ENCODE measurements at regions not wholly inside any gene's neighbourhood (a gene's known extent, or its start where the extent isn't known, plus 50 kb on each side); places are given as distances from the start of the nearest gene placed in this dataset.

DNA sequence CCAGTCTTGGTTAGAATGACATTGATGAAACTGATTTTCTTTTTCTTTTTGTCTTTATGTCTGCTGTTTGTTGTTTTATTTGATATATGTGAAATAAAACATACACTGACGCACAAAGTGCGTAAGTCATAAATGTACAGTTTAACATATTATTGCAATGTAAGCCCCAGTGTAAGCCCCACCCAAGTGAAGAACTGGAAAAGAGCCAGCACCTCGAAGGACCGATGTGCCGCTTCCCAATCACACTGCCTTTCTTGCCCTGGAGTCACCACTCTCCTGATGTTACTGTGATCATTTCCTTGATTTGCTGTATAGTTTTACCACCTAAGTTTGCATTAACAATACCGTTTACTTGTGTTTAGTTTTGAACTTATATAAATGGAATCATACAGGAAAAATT lies 128.4 kb upstream of the LPP start:
- H3K4me3 Mint-ChIP-seq (ENCODE audit: unreplicated experiment) = no peak overlapping the region
- H3K27me3 Mint-ChIP-seq (ENCODE audit: unreplicated experiment) = no peaks in the 10 kb centered on the region
- H3K9me3 Mint-ChIP-seq (ENCODE audit: unreplicated experiment) = no peaks in the 10 kb centered on the region
- no peak overlapping the region for H3K27ac Mint-ChIP-seq (ENCODE audit: unreplicated experiment)
- H3K36me3 Mint-ChIP-seq (ENCODE audit: unreplicated experiment) = no peaks in the 10 kb centered on the region
- H3K4me1 Mint-ChIP-seq (ENCODE audit: unreplicated experiment) = peaks cover 10% of the 10 kb centered on the region
- TF ChIP-seq, protein P1, sequence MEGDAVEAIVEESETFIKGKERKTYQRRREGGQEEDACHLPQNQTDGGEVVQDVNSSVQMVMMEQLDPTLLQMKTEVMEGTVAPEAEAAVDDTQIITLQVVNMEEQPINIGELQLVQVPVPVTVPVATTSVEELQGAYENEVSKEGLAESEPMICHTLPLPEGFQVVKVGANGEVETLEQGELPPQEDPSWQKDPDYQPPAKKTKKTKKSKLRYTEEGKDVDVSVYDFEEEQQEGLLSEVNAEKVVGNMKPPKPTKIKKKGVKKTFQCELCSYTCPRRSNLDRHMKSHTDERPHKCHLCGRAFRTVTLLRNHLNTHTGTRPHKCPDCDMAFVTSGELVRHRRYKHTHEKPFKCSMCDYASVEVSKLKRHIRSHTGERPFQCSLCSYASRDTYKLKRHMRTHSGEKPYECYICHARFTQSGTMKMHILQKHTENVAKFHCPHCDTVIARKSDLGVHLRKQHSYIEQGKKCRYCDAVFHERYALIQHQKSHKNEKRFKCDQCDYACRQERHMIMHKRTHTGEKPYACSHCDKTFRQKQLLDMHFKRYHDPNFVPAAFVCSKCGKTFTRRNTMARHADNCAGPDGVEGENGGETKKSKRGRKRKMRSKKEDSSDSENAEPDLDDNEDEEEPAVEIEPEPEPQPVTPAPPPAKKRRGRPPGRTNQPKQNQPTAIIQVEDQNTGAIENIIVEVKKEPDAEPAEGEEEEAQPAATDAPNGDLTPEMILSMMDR (IDR thresholded peaks at IDR 0.05) = no peak
- no peak for DNase-seq (ENCODE audit: extremely low spot score, unreplicated experiment)

DNA sequence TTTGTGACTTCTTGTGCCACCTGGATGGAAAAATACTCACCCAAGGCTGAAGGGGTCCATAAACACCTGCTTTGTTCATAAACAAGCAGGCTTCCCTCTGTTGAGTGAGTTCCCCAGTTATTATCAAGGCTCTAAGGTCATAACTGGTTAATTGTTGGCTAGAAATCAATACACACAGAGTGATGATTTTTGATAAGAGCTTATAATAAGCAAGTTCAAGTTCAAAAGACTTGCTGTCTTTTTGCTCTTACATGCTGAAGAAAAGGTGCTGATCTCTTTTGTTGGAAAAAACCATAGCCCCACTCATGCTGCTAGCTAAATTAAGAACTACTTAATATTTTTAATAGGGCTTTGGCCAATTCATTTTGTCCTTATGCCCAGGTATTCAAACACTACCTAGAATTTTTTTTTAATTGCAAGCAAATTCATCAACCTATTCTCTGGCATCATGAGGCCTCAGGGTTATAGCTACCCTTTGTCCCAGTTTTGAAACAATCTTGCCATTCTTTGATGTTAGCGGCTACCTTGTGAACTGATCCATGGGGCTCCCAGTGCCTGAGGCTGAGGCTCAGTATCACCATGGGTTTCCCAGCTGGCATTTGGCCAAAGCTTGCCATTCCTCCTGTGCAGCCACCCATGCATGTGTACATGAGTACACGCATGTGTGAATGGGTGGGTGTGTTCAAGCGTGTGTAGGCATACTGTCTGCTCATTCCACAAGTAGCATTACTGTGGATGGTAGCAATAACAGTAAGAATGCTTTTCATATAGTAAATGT lies 127.6 kb upstream of the LPP start:
- no peak for DNase-seq (ENCODE audit: extremely low spot score, unreplicated experiment)
- H3K4me3 Mint-ChIP-seq (ENCODE audit: unreplicated experiment) = no peak overlapping the region

DNA sequence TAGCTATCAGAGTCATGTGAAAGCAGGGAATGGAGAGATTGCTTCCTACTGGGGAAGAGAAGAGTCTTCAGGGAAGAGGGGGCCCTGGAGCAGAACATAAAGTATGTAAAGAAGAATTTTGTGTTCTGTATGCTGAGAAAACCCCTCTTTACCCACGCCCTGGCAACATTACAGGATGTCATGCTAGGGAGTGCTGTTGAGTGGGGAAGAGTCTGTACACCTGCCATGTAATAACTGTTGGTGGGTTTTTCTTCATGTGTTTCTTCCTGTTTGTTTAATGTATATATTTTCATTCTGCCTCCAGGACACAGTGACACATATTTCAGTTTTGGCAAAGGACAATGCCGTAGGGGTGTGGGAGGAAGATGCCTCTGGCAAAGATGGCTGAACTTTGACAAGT lies 122.8 kb upstream of the LPP start:
- no peaks in the 10 kb centered on the region for H3K9me3 Mint-ChIP-seq (ENCODE audit: unreplicated experiment)
- H3K4me1 Mint-ChIP-seq (ENCODE audit: unreplicated experiment) = peaks cover 9% of the 10 kb centered on the region
- no peak overlapping the region for H3K27ac Mint-ChIP-seq (ENCODE audit: unreplicated experiment)
- H3K4me3 Mint-ChIP-seq (ENCODE audit: unreplicated experiment) = no peak overlapping the region
- no peak for DNase-seq (ENCODE audit: extremely low spot score, unreplicated experiment)
- TF ChIP-seq, protein P1 (IDR thresholded peaks at IDR 0.05) = no peak
- no peaks in the 10 kb centered on the region for H3K36me3 Mint-ChIP-seq (ENCODE audit: unreplicated experiment)
- no peaks in the 10 kb centered on the region for H3K27me3 Mint-ChIP-seq (ENCODE audit: unreplicated experiment)

More for the DNA sequence above, 127.6 kb upstream of the LPP start:
- no peaks in the 10 kb centered on the region for H3K36me3 Mint-ChIP-seq (ENCODE audit: unreplicated experiment)
- no peak overlapping the region for H3K27ac Mint-ChIP-seq (ENCODE audit: unreplicated experiment)
- TF ChIP-seq, protein P1 (IDR thresholded peaks at IDR 0.05) = no peak
- no peaks in the 10 kb centered on the region for H3K9me3 Mint-ChIP-seq (ENCODE audit: unreplicated experiment)
- no peaks in the 10 kb centered on the region for H3K27me3 Mint-ChIP-seq (ENCODE audit: unreplicated experiment)
- peaks cover 6% of the 10 kb centered on the region for H3K4me1 Mint-ChIP-seq (ENCODE audit: unreplicated experiment)

DNA sequence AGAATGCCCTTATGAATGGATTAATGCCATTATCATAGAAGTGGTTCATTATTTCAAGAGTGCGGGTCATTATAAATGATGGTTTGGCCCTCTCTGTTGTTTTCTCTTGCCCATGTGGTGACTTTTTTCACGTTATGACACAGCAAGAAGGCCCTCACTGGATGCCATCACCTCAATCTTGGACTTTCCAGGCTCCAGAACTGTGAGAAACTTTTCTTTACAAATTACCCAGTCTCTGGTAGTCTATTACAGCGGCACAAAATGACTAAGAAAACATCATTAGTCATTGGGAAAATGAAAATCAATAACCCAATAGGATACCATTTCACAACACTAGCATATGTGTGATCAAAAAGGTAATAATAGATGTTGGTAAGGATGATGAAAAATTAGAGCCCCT lies 119.0 kb upstream of the LPP start:
- Mint-ChIP-seq H3K27ac (ENCODE audit: unreplicated experiment) (peak overlapping the region; percentile 76), H3K27me3 (ENCODE audit: unreplicated experiment) (no peaks in the 10 kb centered on the region), H3K4me1 (ENCODE audit: unreplicated experiment) (peaks cover 35% of the 10 kb centered on the region), H3K36me3 (ENCODE audit: unreplicated experiment) (no peaks in the 10 kb centered on the region), H3K4me3 (ENCODE audit: unreplicated experiment) (no peak overlapping the region), H3K9me3 (ENCODE audit: unreplicated experiment) (no peaks in the 10 kb centered on the region)
- TF ChIP-seq, protein P1 (IDR thresholded peaks at IDR 0.05) = no peak
- DNase-seq (ENCODE audit: extremely low spot score, unreplicated experiment) = no peak

DNA sequence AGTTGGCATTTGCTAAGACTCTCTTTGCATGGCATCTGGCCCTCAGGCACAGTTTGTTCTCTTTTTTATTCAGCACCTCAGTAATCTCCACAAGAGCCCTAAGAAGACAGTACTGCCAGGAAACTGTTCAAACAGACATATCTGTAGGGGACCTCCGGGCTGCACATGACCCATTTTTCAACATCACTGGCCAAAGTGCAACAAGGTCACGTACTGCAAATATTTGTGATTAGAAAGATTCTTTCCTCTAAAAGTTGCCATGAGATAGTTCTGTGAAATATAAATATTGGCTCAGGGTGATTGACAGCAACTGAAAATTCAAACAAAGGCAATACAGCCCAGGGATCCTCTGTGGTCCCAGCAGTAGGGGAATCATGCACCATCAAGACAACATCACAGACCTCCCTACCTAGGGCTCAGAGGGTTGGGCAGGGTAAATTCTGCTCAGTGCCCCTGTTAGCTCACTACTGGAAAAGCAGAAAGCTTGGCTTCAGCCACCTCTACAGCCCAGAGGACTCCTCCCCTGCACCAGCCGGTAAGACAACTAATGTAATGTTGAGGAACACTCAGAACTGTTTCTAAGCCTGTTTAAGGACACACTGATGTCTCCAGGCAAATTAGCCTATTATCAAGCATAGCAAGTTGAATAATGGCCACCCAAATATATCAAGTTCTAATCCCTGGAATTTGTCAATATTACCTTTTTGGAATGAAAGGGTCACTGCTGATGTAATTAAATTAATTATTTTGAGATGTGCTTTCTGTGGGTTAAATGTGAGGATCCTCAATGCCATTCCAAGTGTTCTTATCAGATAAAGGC lies 117.4 kb upstream of the LPP start:
- H3K9me3 Mint-ChIP-seq (ENCODE audit: unreplicated experiment) = no peaks in the 10 kb centered on the region
- peak overlapping the region; percentile 43 for H3K4me3 Mint-ChIP-seq (ENCODE audit: unreplicated experiment)
- no peaks in the 10 kb centered on the region for H3K27me3 Mint-ChIP-seq (ENCODE audit: unreplicated experiment)
- peak overlapping the region; percentile 76 for H3K27ac Mint-ChIP-seq (ENCODE audit: unreplicated experiment)
- TF ChIP-seq, protein P1 (IDR thresholded peaks at IDR 0.05) = no peak
- DNase-seq (ENCODE audit: extremely low spot score, unreplicated experiment) = no peak
- H3K36me3 Mint-ChIP-seq (ENCODE audit: unreplicated experiment) = no peaks in the 10 kb centered on the region
- H3K4me1 Mint-ChIP-seq (ENCODE audit: unreplicated experiment) = peaks cover 35% of the 10 kb centered on the region

Data from osteocyte (in vitro differentiated cells).